KG1 (cell line): ENCODE measurements at regions not wholly inside any gene's neighbourhood (a gene's known extent, or its start where the extent isn't known, plus 50 kb on each side); places are given as distances from the start of the nearest gene placed in this dataset.
"Not testable (repeated sequence)": the region's sequence is repeated elsewhere in the genome, so short reads cannot be mapped to it uniquely, and the experiment has no call there.

Experiments
- DNase-seq: peaks from one replicate; lab custom pipeline; 2025; lab: John Stamatoyannopoulos, UW

DNA sequence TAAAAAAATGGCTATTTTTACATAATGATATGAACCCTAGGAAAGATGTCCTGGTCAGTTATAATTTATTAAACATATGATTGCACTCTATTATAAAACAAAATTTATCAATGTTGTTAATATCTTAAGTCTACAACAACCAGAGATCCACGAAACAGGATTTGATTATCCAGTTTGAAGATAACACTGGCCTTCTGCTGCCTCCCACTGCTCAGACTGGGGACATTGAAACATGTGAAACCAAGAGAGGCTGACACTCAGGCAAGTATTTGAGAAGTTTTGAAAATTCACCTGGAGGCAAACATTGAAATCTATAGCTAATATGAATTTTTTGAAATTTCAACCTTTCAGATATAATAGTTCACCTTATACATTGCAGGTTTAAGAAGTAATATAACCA, 219.3 kb upstream of the HSF2 start:
- no peak for DNase-seq

DNA sequence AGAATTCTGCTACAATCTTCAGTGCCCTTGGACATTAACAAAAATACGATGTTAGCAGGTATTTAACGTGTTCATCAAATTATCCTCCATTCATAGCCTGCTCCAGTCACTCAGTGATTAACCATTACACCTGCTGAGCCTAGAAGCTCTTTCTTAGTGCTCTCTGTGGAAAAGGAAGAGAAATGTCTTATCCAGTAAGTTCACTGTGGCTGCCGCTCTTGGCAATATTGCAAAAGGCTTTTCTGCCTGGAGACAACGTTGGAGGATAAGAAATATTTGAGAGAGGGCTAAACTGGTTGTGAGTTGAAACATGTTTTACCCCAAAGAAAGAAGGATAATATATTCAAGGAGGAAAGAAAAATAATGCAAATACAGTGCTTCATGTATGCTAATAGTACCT, 217.4 kb upstream of the HSF2 start:
- DNase-seq, result no peak

DNA sequence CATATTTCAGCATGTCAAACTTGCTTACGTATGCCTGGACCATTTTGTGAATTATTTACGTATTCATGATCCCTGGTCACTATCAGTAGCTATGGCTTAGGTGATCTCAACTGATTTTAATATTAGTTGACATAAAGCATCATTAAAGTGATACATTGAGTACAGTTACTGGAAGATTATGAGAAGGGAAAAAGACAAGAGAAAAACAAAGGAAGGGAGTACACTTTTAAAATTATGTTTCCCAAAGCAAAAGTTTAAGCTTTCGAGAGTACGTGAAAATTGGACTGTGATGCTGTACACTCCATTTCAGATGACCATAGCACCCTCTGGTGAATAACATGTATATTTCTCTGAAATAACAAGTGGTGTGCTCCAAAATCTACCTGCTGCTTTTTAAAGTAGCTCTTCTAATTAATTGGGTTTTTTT, 215.0 kb upstream of the HSF2 start:
- DNase-seq, result no peak

DNA sequence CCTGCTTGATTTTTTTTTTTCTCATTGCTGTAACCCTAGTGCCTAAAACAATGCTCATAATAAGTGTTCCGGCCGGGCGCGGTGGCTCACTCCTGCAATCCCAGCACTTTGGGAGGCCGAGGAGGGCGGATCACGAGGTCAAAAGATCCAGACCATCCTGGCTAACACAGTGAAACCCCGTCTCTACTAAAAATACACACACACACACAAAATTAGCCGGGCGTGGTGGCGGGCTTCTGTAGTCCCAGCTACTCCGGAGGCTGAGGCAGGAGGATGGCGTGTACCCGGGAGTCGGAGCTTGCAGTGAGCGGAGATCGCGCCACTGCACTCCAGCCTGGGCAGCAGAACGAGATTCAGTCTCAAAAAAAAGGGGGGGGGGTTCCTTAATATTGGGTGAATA, 214.0 kb upstream of the HSF2 start:
- not testable (repeated sequence) for DNase-seq

DNA sequence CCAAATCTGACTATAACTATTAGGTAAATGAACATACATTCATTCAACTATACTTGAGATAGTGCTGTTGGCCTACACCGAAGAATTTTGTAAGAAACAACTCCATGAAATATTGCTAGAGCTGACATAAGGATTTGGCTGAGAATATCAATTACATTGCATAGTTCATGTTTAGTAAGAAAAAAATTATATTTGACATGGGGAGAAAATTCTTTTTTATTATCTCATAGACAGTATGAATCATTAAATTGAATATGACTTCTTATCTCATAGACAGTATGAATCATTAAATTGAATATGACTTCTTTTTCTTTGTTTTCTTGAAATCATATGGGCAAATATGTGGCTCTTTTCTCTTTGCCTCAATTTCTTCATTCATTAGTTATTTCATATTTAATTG, 212.3 kb upstream of the HSF2 start:
- no peak for DNase-seq

DNA sequence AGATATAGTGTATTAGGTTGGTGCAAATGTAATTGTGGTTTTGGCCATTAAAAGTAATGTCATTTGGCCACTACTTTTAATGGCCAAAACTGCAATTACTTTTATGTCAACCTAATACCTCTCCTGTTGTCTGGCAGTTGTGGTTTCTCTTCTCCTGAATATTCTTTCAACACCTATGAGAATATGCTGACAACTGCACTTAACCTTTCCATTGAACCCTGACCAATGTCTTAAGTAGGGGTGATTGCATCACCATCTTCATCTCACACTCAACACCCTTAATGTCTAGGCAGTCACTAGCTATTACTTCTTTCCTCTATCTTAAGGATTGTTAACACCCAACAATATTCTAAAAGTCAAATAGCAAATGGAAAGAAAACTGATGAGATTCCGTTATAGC, 200.5 kb upstream of the HSF2 start:
- DNase-seq, result no peak

DNA sequence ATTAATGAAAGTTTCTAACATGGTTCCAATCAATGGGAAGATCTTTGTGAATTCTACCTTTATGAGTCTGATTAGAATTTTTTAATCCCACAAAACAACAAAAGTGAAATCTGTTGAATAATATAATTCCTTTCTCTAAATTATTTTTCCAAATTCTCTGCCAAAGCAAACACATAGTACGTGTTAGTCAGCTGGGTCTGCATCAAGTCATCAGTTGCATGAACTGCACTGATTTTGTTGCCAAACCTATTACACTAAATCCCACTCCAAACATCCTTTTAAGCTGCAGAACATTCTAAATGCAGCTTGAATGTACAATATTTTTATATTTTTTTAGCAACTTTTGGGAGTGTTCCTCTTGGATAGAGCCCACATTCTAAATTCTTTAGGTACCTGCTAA, 199.0 kb upstream of the HSF2 start:
- DNase-seq, result no peak

DNA sequence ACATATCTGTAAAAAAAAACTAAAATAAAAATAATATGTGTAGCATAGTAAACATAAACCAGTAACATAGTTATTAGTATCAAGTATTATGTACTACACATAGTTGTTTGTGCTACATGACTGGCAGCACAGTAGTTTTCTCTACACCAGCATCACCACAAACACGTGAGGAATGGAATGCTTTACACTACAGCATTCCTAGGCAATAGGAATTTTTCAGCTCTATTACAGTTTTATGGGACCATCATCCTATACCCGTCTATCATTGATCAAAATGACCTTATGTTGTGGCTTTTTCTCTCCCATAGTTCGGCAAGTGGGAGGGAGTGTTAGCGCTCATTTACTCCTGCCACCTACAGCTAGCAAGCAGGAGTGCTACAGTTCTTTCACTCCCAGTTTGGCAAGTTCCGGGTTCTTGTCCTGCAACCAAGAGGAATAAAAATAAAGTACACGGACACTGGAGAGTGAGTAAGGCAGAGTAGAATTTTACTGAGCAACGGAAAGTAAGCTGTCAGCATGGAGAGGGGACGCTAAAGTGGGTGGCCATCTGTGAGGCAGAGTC, 196.8 kb upstream of the HSF2 start:
- no peak for DNase-seq

DNA sequence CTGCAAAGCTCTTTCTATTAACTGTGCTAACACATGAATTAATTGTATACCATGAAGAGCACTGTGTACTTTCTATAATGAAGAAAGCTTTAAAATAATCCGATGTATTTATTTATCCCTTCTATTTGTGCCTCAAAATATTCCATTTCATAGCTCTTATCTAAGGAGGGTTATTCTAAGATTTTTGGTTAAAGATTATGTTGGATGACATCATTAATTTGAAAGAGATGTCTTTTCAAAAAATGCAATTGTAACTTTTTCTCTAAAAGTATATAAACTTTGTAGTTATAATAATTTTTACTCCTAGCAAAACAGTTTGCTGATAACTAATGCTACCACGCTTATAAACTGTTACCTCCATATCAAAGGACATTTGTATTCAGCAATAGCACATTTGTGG, 192.4 kb upstream of the HSF2 start:
- DNase-seq, result no peak

DNA sequence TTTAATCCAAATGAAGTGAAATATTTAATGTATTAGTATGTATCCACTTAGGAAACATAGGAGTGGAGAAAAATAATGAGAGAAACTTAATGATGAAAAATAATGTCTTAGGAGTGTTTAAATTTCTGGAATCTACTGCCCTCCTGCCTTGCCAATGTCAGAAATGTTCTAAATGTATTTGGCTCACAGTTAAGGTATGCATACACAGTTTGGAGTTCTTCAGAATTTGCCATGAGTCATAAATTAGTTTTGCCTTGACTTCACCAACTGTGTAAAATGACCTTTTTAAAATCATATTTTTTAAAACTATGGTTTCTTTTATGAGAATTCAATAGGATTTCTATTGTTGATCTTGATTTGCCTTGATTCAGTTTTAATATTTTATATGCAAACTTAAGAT, 191.7 kb upstream of the HSF2 start:
- no peak for DNase-seq

DNA sequence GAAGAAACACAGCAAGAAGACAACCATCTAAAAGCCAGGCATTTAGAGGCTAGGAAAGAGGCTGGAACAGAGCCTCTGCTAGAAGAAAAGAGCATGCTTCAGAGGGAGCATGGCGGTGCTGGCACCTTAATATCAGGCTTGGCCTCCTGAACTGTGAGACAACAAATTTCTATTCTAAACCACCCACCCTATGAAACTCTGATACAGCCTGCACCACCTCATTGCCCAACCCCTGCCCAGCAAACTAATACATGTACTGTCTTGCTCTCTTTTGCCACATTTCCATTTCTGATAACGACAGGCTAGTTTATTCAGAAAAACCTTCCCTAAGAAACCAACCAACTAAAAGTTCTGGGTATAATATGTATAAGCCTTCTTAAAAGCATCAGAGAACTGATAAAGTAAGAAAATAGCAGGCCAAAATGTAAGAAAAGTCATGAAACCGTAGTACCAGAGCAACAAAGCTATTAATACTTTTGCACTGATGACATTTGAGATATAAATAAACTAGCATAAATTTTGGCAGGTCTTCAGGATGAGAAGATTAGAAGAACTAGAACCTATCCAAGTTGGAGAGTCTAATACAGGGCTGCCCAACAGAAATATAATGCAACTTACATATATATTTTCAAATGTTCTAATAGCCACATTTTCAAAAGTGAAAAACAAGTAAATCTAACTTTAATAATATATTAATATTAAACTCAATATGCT, 184.7 kb upstream of the HSF2 start:
- DNase-seq, result no peak

DNA sequence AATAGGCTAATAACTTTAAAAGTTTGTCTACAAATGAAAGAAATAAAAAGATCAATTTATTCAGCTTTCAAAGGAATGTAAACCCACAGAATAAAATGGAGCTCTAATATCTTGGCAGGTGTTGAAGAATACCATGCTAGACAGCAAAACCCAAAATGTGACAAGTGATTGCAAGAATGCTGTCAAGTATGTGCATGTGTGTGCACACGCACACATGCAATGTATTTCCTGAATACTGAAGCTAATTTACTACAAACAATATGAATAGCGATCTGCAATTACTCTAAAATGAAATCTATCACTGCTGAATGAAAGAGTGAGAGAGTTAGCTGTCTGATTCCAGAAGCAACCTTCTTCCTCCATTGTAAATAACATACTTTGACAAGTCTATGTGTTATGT, 179.2 kb upstream of the HSF2 start:
- DNase-seq, result no peak

DNA sequence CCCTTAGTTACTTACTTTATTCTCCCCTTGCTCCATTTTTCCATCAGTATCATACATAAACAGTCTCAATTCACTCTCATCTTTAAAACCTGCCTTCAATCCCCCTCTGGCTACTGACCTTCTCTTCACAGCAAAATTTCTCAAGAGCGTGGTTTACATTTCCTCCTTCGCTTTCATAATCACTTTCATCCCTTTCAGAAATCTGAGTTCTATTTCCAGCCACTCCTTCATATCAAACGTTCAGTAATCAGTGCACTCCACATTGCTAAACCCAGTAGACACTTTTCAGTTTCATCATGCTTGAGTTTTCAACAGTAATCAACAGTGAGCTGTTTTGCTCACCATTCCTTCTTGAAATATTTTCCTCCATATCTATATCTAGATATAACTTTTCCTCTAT, 176.7 kb upstream of the HSF2 start:
- no peak for DNase-seq

DNA sequence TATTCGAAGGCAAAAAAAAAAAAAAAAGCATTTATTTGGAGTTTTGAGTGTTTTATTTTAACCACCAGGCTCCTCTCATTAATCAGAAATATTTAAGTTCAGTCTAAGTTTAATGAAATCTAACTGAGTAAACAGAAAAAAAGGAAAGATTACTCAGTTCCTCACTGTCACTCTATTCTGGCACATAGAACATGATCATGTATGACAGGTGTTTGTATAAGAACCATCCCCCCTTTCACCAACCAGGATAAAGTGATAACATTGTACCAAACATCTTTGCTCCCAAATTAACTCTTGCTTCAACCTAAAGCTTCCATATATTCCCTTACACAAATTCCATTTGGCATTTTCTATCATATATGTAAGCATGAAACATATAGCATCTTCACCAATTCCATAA, 176.2 kb upstream of the HSF2 start:
- no peak for DNase-seq

DNA sequence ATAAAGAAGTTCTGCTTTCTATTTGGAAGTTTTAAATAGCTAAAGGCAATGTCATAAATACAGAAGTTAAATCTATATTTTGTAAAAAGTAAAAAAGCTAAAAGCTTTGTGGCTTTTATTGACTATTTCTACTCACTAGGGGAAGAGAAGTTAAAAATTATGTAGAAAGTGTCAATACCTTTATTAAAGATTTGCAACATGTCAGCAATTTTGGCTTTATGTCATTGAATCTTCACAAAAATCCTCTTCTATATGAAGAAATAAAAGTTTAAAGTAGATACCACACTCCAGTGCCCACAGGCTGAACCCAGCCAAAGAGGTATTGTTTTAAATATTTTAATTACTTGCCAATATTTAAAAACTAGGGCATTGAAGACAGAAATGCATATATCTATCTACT, 160.6 kb upstream of the HSF2 start:
- no peak for DNase-seq

DNA sequence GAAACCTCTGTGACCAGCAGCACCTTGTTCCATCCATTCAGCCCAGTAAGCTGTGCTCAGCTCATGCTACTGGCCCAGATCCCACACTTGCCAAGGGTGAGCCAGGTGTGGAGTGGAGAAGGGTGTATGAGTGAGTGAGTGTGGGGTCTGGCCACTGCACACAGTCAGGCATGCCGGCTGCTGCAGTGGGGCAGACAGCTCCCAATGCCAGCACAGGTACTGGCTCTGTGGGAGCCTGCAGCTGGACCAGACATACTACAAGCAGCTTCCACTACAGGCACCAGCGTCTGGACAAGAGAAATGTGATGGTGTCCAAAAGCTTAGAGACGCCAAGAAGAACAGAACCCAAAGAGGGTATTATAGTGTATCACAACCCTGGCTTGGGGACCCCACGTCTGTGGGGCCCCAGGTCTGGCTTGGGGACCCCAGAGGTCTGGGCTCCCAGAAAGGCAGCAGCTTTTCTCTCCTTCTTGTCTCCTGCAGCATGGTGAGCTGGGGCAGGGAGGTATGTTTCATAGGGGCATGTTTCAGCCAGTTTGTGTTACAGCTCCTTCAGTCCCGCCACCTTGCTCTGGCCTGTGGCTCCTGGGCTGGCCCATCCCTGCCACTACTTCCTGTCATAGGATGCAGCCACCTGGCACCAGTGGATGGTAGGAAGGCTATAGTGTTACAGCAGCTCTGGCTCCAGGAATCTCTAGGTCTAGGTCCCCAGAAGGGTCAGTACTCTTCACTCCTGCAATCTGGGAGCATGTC, 152.4 kb upstream of the HSF2 start:
- no peak for DNase-seq

DNA sequence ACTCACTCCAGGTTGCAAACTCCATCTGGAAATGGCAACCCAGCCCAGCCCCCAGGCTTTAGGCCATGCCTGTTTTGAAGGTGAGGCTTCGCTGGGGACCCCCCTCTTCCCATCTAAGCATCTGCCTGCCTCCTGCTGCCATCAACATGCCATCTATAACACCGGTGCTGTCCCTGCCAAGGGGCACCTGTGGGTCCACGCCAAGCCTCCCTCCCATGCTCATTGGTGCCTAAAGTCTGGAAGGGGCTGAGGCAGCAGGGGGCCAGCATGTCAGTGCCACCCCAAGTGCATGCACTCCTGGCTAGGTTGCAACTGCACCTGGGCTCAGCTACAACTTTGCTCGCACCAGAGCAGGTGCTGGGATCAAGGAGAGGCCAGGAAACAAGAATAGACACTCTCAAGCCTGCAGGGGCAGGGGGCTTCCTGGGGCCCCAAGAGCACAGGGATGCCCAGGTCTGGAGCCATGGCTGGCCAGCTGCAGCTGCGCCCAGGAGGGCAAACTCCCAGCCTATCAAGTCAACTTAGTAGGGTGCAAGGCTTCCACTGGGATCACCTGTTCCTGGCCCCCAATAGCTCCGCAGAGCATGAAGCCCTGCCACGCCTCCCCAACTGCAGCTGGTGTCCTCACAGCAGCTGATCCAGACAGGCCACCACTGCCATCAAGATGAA, 151.3 kb upstream of the HSF2 start:
- DNase-seq, result no peak

DNA sequence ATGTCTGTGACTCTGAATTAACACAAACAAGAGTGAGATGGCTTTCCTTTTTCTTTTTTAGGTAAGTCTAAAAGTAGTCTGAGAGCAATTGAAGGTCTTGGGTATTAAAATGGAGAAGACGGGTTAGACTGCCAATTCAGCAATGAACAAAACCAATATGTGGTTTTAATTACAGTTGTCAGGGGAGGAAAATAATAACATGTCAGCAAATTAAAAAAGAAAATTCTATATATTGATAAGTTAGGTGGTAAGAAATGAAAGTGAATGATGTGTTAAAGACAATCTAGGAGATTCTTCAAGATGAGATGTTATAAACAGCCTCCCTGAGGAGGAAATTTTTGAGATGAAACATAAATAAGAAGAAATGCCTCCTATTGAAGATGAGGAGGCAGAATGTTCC, 150.6 kb upstream of the HSF2 start:
- no peak for DNase-seq

DNA sequence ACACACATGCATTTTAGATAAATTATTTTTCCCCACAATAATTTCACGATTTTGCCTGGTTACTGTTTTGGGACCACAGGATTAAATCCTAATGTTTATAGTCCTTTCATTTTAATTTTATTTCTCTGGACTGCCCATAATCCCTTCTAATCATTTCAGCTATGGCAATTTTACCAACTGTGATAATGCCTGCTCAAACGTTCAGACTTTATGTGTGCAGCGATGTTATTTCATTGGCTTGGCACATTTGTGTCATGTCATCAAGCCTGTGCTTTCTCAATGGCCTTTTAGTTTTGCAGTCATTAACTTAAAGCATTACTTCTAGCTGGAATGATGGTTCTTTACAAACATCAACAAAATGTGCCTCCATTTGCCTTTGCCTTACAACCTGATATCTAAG, 140.6 kb upstream of the HSF2 start:
- no peak for DNase-seq

DNA sequence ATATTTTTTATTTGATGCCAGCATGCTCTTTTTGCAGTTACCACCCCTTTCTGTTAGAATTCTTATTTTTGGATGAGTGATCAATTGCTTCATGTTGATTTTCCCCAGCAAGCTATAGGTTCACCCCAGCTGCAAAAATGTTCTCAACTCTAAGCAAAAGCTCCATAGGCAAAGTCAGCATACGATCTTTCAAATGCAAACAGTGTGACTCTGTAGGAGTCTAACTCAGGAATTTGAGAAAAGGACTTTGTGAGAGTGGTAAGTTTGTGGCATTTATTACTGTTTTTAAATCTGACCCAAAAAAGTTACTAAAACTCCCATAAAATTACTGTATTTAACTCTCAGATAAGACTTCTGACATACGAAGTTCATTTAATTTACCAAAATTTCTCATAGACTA, 134.9 kb upstream of the HSF2 start:
- no peak for DNase-seq

DNA sequence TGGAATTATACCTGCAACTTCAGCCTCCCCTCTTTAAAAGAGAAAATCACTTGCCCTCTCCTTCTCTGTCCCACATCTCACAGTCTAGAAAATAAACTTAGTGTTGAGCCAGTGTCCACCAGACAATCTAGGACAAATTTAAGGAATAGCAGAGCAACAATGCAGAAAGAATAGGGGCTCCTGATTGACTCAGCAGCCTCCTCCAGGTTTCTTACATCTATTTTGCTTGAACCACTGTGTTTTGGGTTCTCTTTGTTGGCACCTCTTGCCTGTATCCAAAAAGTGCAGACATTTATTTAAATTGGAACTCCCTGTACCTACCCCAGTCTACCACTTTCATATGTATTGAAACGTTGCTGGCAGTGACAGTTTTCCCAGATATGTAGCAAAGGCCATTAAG, 133.7 kb upstream of the HSF2 start:
- no peak for DNase-seq

DNA sequence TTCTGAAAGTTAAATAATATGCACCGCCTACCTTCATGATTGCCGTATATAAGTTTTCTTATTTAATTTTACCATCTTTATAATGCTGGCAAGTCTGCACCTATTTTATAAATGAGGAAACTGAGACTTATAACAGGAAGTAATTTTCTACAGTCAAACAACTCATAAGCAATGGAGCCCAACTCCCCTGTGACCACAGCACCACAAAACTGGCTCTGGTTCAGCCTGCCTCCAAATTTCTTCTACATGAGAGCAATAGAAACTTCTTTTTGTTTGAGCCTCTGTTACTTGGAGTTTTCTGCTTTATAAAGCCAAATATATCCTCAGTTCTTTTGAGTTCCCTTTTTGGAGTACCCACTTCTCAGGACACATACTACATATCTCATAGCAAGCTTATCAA, 131.1 kb upstream of the HSF2 start:
- DNase-seq, result no peak

DNA sequence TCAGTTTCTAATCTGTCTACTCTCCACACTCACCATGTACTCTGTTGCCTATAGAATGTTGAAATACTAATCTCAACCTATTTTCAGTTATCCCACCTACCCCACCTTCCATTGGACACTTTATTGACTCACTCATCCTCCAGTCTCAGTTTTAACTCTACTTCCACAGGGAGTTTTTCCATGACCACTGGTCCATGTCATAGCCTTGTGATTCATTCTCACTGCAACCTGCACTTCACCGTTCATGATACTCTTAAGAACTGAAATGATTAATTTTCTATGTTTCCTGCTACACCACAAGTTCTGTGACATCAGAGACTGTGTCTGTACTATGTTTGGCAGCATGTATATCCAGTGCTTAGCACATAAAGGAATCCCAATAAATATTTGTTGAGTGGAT, 122.8 kb upstream of the HSF2 start:
- DNase-seq, result no peak
